Activated CD8-positive, alpha-beta memory T cell treated with anti-CD3 and anti-CD28 coated beads, Interleukin-2, amount 10 ng/mL, durations not matched to agents 7 days and 5 days (primary cell): ENCODE measurements at regions not wholly inside any gene's neighbourhood (a gene's known extent, or its start where the extent isn't known, plus 50 kb on each side); places are given as distances from the start of the nearest gene placed in this dataset.
"Not testable (repeated sequence)": the region's sequence is repeated elsewhere in the genome, so short reads cannot be mapped to it uniquely, and the experiment has no call there.

Source experiments
- ATAC-seq: fragments of 150-1000 bp; cut with Tn5 transposase; one replicate; pipeline ENCODE4 v1.10.0; 2021; ENCODE audit warnings: moderate library complexity
- CTCF ChIA-PET: fragments of 350-600 bp; sonication (Branson Sonifier 250); formaldehyde crosslinking; loops from one replicate; lab custom pipeline; 2021; ENCODE audit warnings: antibody characterized with exemption; lab: Charles Lee
- DNase-seq: peaks from one replicate; pipeline ENCODE4 v3.0.0-alpha.2; 2020
- H3K27ac Mint-ChIP-seq: one replicate; pipeline ENCODE4 v1.8.0; 2021; ENCODE audit warnings: mild to moderate bottlenecking, mixed read lengths
- H3K27me3 Mint-ChIP-seq: one replicate; pipeline ENCODE4 v1.8.0; 2021; ENCODE audit warnings: mixed read lengths
- H3K36me3 Mint-ChIP-seq: one replicate; pipeline ENCODE4 v1.8.0; 2021; ENCODE audit warnings: mild to moderate bottlenecking, mixed read lengths
- H3K4me1 Mint-ChIP-seq: one replicate; pipeline ENCODE4 v1.8.0; 2021; ENCODE audit warnings: mixed read lengths
- H3K4me3 Mint-ChIP-seq: one replicate; pipeline ENCODE4 v1.8.0; 2021; ENCODE audit warnings: mild to moderate bottlenecking, moderate library complexity, mixed read lengths
- H3K9me3 Mint-ChIP-seq: one replicate; pipeline ENCODE4 v1.8.0; 2022; ENCODE audit warnings: low read depth, mixed read lengths

DNA sequence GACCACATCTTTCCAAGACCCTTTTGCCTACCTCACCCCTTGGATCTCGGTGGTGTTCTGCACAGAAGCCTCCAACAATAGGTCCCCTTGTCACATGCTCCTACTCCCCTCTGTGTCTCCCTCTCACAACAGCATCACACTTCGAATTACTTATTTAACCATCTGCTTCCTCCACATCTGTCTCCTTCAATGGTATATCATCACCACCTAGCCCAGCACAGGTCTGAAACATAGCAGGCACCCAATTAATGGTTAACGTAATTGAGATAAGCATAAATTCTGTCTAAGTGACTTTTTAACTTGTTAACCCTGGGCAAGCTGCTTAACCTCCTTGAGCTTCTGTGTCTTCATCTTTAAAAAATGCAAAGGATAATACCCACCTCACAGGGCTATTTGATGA is 100.3 kb upstream of the BARHL2 start:
- H3K27me3 Mint-ChIP-seq: peaks cover 8% of the 10 kb centered on the region
- CTCF ChIA-PET: no interaction called here
- H3K27ac Mint-ChIP-seq: no peak overlapping the region
- H3K4me1 Mint-ChIP-seq: no peaks in the 10 kb centered on the region
- H3K36me3 Mint-ChIP-seq: no peaks in the 10 kb centered on the region
- H3K9me3 Mint-ChIP-seq: no peaks in the 10 kb centered on the region
- ATAC-seq (no peak), DNase-seq (no peak)
- H3K4me3 Mint-ChIP-seq: no peak overlapping the region

DNA sequence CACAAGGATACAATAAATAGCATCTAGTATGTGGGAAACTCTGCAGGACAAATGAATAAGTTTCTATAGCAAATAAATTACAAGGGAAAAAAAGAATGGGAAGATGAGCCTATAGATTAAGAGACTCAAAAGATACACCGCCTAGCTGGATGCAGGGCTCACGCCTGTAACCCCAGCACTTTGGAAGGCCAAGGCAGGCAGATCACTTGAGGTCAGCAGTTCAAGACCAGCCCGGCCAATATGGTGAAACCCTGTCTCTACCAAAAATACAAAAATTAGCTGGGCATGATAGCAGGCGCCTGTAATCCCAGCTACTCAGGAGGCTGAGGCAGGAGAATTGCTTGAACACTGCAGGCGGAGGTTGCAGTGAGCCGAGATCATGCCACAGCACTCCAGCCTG is 95.1 kb upstream of the BARHL2 start:
- ATAC-seq, CTCF ChIA-PET, H3K36me3 Mint-ChIP-seq, H3K27ac Mint-ChIP-seq, H3K4me3 Mint-ChIP-seq, H3K9me3 Mint-ChIP-seq, DNase-seq, H3K4me1 Mint-ChIP-seq: not testable (repeated sequence)
- H3K27me3 Mint-ChIP-seq: peaks cover 15% of the 10 kb centered on the region

DNA sequence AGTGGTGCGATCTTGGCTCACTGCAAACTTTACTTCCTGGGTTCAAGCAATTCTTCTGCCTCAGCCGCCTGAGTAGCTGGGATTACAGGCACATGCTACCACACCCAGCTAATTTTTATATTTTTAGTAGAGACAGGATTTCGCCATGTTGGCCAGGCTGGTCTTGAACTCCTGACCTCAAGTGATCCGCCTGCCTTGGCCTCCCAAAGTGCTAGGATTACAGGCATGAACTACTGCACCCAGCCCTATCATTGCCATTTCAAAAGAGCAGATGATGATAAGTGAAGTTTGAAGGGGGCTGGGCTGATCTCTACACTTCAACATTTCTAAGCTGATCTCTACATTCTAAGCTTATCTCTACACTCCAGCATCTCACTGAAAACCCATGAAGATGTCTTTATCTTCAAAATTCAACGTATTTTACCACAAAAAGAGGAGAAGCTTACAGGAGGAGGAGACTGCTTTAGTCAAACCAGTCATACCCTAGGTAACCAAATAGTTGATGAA is 94.4 kb upstream of the BARHL2 start:
- H3K4me3 Mint-ChIP-seq, DNase-seq, H3K9me3 Mint-ChIP-seq, H3K4me1 Mint-ChIP-seq, H3K27ac Mint-ChIP-seq, CTCF ChIA-PET, ATAC-seq, H3K36me3 Mint-ChIP-seq: not testable (repeated sequence)
- H3K27me3 Mint-ChIP-seq: peaks cover 18% of the 10 kb centered on the region

DNA sequence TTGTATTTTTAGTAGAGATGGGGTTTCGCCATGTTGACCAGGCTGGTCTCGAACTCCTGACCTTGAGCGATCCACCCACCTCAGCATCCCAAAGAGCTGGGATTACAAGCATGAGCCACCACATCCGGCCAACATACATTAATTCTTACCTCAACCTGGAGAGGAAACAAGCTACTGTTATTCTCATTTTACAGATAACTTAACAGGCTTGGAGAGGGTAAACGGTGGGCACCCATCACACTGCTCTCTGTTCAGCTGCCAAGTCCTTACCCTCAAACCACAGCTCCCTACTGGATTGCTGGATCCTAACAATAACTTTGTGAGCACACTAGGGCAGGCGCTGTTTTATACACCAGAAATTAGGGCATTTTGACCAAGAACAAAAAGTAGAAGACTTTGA is 93.6 kb upstream of the BARHL2 start:
- Mint-ChIP-seq H3K4me1 (no peaks in the 10 kb centered on the region), H3K9me3 (no peaks in the 10 kb centered on the region), H3K27me3 (peaks cover 15% of the 10 kb centered on the region), H3K4me3 (no peak overlapping the region), H3K36me3 (no peaks in the 10 kb centered on the region), H3K27ac (no peak overlapping the region)
- ATAC-seq (no peak), DNase-seq (no peak)
- CTCF ChIA-PET: no interaction called here

DNA sequence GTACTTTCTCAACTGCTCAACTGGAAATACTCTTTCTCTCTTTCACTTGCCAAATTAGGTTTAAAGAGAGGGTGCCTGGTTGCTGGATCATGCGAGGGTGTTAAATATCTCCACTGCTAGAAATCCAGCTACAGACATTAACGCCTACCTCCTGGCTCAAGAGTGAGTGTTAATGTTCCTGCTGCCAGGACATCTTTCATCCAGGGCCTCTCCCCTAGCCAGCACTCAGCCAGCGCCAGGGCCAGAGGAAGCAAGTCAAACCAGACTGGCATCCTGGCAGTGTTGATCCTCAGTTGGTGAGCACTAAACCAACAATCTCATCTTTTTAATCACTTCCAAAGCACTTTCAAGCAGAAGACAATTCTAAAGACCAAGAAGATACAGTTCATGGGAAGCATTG is 92.9 kb upstream of the BARHL2 start:
- Mint-ChIP-seq H3K27me3 (peaks cover 19% of the 10 kb centered on the region), H3K36me3 (no peaks in the 10 kb centered on the region), H3K4me3 (no peak overlapping the region), H3K9me3 (no peaks in the 10 kb centered on the region), H3K4me1 (no peaks in the 10 kb centered on the region), H3K27ac (no peak overlapping the region)
- ATAC-seq (no peak), DNase-seq (no peak)
- CTCF ChIA-PET: no interaction called here

DNA sequence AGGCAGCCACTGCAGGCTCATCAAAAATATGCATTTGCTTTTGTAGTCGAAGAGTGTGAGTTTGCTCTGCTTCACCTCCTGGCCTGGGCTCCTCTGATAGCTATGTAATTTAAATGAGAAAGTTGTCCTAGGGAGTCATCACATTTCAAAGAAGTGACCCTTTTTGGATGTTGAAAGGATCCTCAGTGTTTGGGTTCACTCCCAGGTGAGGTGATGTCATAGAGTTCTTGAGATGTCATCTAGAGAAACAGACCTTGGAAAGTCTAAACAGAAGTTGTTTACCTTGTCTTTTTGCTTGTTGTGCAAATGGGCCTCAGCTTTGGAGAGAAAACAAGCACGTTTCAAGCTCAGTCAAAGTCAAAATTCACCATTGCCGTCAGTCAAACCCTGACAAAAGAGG is 92.0 kb upstream of the BARHL2 start:
- Mint-ChIP-seq H3K9me3 (no peaks in the 10 kb centered on the region), H3K36me3 (no peaks in the 10 kb centered on the region), H3K4me1 (no peaks in the 10 kb centered on the region), H3K27ac (no peak overlapping the region), H3K27me3 (peaks cover 16% of the 10 kb centered on the region), H3K4me3 (no peak overlapping the region)
- DNase-seq: no peak
- no peak for ATAC-seq
- CTCF ChIA-PET: no interaction called here

DNA sequence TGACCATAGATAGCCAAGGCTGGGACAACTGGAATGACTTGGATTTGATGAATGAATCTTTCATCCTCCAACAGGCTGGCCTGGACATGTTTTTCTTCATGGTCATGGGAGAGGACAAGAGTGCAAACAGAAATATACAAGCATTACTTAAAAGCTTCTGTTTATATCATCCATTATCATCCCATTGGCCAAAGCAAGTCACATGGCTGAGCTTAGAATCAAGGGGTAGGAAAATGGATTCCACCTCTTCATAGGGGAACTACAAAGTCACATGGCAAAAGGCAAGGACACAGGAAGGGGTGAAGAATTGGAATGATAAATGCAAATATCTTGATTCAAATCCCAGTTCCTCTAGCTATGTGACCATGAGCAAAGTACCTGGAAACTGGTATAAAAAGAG is 90.2 kb upstream of the BARHL2 start:
- no peak overlapping the region for H3K27ac Mint-ChIP-seq
- no peak overlapping the region for H3K4me3 Mint-ChIP-seq
- ATAC-seq (no peak), DNase-seq (no peak)
- no peaks in the 10 kb centered on the region for H3K36me3 Mint-ChIP-seq
- no peaks in the 10 kb centered on the region for H3K4me1 Mint-ChIP-seq
- peaks cover 19% of the 10 kb centered on the region for H3K27me3 Mint-ChIP-seq
- CTCF ChIA-PET: no interaction called here
- no peaks in the 10 kb centered on the region for H3K9me3 Mint-ChIP-seq

DNA sequence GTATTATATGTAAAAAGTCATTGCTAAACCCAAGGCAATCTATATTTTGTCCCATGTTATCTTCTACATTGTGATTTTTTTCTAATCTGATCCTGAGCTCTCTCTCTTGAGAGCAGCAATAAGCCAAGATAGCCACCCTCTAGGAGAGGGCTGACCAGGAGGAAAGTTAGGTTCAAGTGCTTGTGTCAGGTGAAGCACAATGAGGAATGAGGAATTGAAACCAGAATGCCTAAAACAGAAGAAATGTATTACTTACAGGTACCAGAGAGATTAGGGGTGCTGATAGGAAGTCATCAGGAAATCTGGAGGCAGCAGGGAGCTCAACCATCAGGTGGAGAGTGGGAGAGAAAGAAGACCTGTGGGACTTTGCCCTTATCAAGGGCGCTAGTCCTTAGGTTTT is 85.5 kb upstream of the BARHL2 start:
- DNase-seq (no peak), ATAC-seq (no peak)
- no peak overlapping the region for H3K27ac Mint-ChIP-seq
- peaks cover 17% of the 10 kb centered on the region for H3K27me3 Mint-ChIP-seq
- H3K4me1 Mint-ChIP-seq: no peaks in the 10 kb centered on the region
- CTCF ChIA-PET: no interaction called here
- H3K4me3 Mint-ChIP-seq: no peak overlapping the region
- no peaks in the 10 kb centered on the region for H3K9me3 Mint-ChIP-seq
- no peaks in the 10 kb centered on the region for H3K36me3 Mint-ChIP-seq

DNA sequence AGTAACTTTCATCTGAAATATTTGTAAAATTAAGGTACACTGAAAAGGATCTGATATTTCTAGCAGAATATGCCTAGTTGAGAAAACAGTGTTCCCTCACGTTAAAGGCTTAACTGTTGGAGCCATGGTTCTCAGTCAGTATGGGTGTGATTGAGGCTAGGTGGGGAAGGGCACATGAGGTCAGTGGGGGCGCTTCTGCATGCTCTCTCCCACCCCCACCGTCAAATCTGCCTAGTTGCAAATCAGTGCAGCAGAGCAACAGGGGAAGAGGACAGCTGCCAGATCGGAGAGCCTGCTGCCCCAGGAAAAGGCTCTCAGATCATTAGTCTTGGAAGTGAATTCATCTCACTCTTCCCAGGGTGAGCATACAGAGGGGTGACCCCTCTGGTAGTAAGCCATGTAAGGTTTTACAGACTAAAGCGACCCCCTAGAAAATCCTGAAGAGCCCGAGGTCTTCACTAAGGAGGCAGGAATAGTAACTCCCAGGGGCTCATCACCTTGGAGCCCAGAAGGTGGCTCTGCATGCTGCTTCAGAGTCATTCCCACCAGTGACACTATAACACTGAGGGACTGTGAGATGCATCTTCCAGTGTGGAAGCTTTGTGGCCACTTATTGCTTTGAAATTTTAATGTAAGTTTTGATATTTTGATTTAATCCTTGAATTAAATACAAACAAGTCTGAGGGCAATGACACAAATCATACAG is 83.1 kb upstream of the BARHL2 start:
- ATAC-seq (no peak), DNase-seq (no peak)
- Mint-ChIP-seq H3K4me1 (no peaks in the 10 kb centered on the region), H3K9me3 (no peaks in the 10 kb centered on the region), H3K36me3 (no peaks in the 10 kb centered on the region), H3K4me3 (no peak overlapping the region), H3K27me3 (peaks cover 15% of the 10 kb centered on the region), H3K27ac (no peak overlapping the region)
- CTCF ChIA-PET: no interaction called here

DNA sequence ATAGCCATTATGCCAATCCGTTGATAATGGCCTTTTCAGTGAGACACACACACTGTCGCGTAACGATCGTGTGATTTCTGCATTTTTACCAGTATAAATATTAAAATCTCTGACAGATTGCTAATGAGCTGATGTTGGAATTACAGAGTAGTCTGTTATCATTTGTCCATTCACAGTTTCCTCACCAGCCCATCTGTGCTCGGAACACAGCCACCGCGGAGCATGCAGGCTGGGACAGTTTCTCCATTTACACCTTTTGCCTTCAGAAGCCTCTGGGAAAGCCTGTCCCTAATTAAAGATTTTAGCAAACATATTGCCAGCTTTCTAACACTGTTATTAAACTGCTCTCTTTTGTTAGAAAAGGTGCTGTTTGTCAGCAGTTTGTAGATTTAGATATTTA is 82.2 kb upstream of the BARHL2 start:
- CTCF ChIA-PET: no interaction called here
- ATAC-seq (no peak), DNase-seq (no peak)
- Mint-ChIP-seq H3K9me3 (no peaks in the 10 kb centered on the region), H3K36me3 (no peaks in the 10 kb centered on the region), H3K27me3 (peaks cover 15% of the 10 kb centered on the region), H3K4me3 (no peak overlapping the region), H3K27ac (no peak overlapping the region), H3K4me1 (no peaks in the 10 kb centered on the region)

DNA sequence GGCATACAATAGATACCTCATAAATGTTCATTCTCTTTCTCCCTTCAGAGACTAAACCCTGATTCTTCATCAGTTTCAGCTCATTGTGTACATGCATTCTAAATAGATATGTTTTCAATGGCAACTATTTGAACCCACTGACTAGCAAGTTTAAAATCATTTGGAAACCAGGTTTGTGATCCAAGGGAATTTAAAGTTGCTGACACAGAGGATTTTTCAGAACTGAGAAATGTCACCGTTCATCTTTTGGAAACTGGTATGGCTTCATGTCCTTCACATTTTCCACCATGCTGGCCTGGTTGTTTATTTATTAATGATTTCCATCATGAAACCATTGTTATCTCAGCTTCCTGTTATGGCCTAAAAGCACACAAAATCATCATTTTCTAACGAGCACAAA is 81.8 kb upstream of the BARHL2 start:
- ATAC-seq: no peak
- Mint-ChIP-seq H3K27me3 (peaks cover 15% of the 10 kb centered on the region), H3K4me3 (no peak overlapping the region), H3K36me3 (no peaks in the 10 kb centered on the region), H3K9me3 (no peaks in the 10 kb centered on the region), H3K27ac (no peak overlapping the region), H3K4me1 (no peaks in the 10 kb centered on the region)
- CTCF ChIA-PET: no interaction called here
- no peak for DNase-seq

DNA sequence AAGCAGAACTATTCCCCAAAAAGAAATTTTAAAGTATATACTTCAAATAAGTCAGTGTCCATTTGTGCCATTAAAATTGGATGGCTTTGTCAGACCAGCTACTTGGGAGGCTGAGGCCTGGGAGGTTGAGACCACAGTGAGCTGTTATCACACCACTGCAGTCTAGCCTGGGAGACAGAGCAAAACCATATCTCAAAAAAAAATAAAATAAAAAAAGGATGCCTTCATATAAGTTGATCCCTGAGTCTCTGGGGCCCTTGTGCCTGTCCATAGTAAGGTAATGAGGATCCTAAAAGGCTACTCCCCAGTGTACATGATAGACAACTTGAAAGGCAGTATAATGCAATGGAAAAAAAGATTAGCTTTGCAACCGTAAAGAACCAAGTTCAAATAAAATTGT is 81.2 kb upstream of the BARHL2 start:
- Mint-ChIP-seq H3K4me1 (no peaks in the 10 kb centered on the region), H3K36me3 (no peaks in the 10 kb centered on the region), H3K27ac (no peak overlapping the region), H3K9me3 (no peaks in the 10 kb centered on the region), H3K27me3 (peaks cover 15% of the 10 kb centered on the region), H3K4me3 (no peak overlapping the region)
- ATAC-seq (no peak), DNase-seq (no peak)
- CTCF ChIA-PET: no interaction called here

DNA sequence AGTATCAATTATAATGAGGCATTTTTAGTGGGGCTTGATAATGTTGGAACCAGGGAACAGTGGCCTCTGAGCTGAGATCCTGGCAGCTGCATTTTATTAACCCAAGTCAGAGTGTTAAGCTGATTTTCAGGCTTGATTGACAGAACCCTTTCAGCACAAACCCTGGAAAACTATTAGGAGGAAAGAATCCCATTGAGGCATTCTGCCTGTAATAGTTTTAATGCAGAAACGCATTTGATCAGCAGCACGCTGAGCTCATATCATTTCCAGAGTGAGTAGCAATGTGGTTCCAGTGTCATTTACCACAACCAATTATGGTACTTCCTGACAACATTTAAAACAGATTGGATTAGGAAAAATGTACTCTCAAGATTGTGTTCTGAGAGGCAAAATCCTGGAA is 78.3 kb upstream of the BARHL2 start:
- H3K27ac Mint-ChIP-seq: no peak overlapping the region
- CTCF ChIA-PET: no interaction called here

DNA sequence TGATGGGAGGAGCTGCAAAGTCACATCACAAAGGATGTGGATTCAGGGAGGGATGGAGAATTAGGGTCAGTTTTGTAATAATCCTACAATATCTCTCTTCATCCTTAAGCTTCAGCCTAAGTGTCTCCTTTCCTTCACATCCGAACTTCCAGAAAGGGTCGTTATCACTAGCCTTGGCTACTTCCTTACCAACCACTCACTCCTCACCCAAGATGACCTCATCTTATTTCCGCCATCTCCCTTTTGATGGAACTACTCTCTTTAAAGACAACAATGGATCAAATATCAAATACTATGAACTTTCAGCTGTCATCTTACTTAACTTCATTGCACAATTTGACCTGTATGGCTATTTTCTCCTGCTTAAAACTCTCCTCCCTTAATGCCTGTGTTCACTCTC is 69.6 kb upstream of the BARHL2 start:
- Mint-ChIP-seq H3K27ac (no peak overlapping the region), H3K27me3 (peaks cover 3% of the 10 kb centered on the region), H3K9me3 (peaks cover 2% of the 10 kb centered on the region), H3K36me3 (no peaks in the 10 kb centered on the region), H3K4me1 (no peaks in the 10 kb centered on the region), H3K4me3 (no peak overlapping the region)
- no peak for DNase-seq
- ATAC-seq: no peak
- CTCF ChIA-PET: no interaction called here

More for the DNA sequence above, 78.3 kb upstream of the BARHL2 start:
- ATAC-seq (no peak), DNase-seq (no peak)
- Mint-ChIP-seq H3K4me1 (no peaks in the 10 kb centered on the region), H3K4me3 (no peak overlapping the region), H3K27me3 (peaks cover 9% of the 10 kb centered on the region), H3K36me3 (no peaks in the 10 kb centered on the region), H3K9me3 (no peaks in the 10 kb centered on the region)
